Smooth muscle cell (in vitro differentiated cells): ENCODE measurements at regions not wholly inside any gene's neighbourhood (a gene's known extent, or its start where the extent isn't known, plus 50 kb on each side); places are given as distances from the start of the nearest gene placed in this dataset.

ENCODE experiments used
- DNase-seq: peaks from one replicate; lab custom pipeline; 2025; ENCODE audit not compliant: unreplicated experiment; lab: John Stamatoyannopoulos, UW
- H2AFZ ChIP-seq: fragments of 200-600 bp; sonication (generic); 2 replicates; pipeline ENCODE4 v1.6.0; 2016; ENCODE audit warnings: antibody characterized with exemption, low read depth, mild to moderate bottlenecking
- H3F3A ChIP-seq: fragments of 200-600 bp; sonication (generic); 2 replicates; pipeline ENCODE4 v1.6.0; 2017; ENCODE audit warnings: antibody characterized with exemption, low read depth
- H3K27ac ChIP-seq: fragments of 200-600 bp; sonication (generic); 2 replicates; pipeline ENCODE4 v1.5.1; 2016; ENCODE audit warnings: low read depth, mild to moderate bottlenecking
- H3K27me3 ChIP-seq: fragments of 200-600 bp; sonication (generic); 2 replicates; pipeline ENCODE4 v1.6.1; 2016; ENCODE audit warnings: low read depth, mild to moderate bottlenecking
- H3K36me3 ChIP-seq: fragments of 200-600 bp; sonication (generic); 2 replicates; pipeline ENCODE4 v1.5.1; 2016; ENCODE audit warnings: low read depth
- H3K4me1 ChIP-seq: fragments of 200-600 bp; sonication (generic); 2 replicates; pipeline ENCODE4 v1.5.1; 2016; ENCODE audit warnings: low read depth
- H3K4me2 ChIP-seq: fragments of 200-600 bp; sonication (generic); 2 replicates; pipeline ENCODE4 v1.6.0; 2016; ENCODE audit warnings: mild to moderate bottlenecking
- H3K4me3 ChIP-seq: fragments of 200-600 bp; sonication (generic); 2 replicates; pipeline ENCODE4 v1.5.1; 2016; ENCODE audit warnings: mild to moderate bottlenecking
- H3K79me2 ChIP-seq: fragments of 200-600 bp; sonication (generic); 2 replicates; pipeline ENCODE4 v1.6.0; 2016; ENCODE audit warnings: low read depth, mild to moderate bottlenecking
- H3K9ac ChIP-seq: fragments of 200-600 bp; sonication (generic); 2 replicates; pipeline ENCODE4 v1.6.0; 2016; ENCODE audit warnings: low read depth
- H3K9me3 ChIP-seq: fragments of 200-600 bp; sonication (generic); replicated peaks from 2 replicates; pipeline ENCODE4 v1.5.1; 2016; ENCODE audit warnings: low read depth
- H4K20me1 ChIP-seq: fragments of 200-600 bp; sonication (generic); 2 replicates; pipeline ENCODE4 v1.6.0; 2016; ENCODE audit warnings: low read depth
- CTCF ChIP-seq: fragments of 200-600 bp; sonication (generic); IDR thresholded peaks from 2 replicates; pipeline ENCODE4 v1.5.1; 2017; ENCODE audit warnings: borderline replicate concordance, mild to moderate bottlenecking, antibody characterized with exemption; ENCODE audit not compliant: insufficient read depth, poor library complexity, severe bottlenecking
- WGBS: methylation state at CpG from one replicate; pipeline ENCODE4 v1.1.7; 2016; ENCODE audit warnings: low lambda C conversion rate; 5-methylcytosine and 5-hydroxymethylcytosine counted together

GRCh38 chr15:46365572-46365971, 730.7 kb downstream of the SQOR start:
- Histone ChIP-seq H3K27ac (no peak overlapping the region), H3K4me2 (peak overlapping the region; percentile 10), H3K4me3 (no peak overlapping the region), H4K20me1 (no peaks in the 10 kb centered on the region), H3F3A (no peaks in the 10 kb centered on the region), H2AFZ (no peak overlapping the region), H3K36me3 (no peaks in the 10 kb centered on the region), H3K9ac (no peak overlapping the region), H3K9me3 (no peaks in the 10 kb centered on the region), H3K79me2 (no peaks in the 10 kb centered on the region), H3K27me3 (no peaks in the 10 kb centered on the region), H3K4me1 (no peaks in the 10 kb centered on the region)
- TF ChIP-seq CTCF = no peak
- WGBS = 50% methylated on average over 6 of the region's 6 CpGs
- no peak for DNase-seq

- Histone ChIP-seq H3K4me2 (no peak overlapping the region), H4K20me1 (no peaks in the 10 kb centered on the region), H3F3A (no peaks in the 10 kb centered on the region), H3K4me1 (no peaks in the 10 kb centered on the region), H3K79me2 (no peaks in the 10 kb centered on the region), H3K36me3 (no peaks in the 10 kb centered on the region), H2AFZ (no peak overlapping the region), H3K9ac (no peak overlapping the region), H3K9me3 (no peaks in the 10 kb centered on the region), H3K27ac (no peak overlapping the region), H3K27me3 (no peaks in the 10 kb centered on the region), H3K4me3 (no peak overlapping the region)
- DNase-seq = no peak
- TF ChIP-seq CTCF = no peak
- WGBS = 97% methylated on average over 2 of the region's 2 CpGs
Measured at GRCh38 chr15:46366360-46367007, 731.7 kb downstream of the SQOR start.

- H3K4me2 ChIP-seq = no peak overlapping the region
- H3K9ac ChIP-seq = no peak overlapping the region
- no peak overlapping the region for H3K27ac ChIP-seq
- no peaks in the 10 kb centered on the region for H3F3A ChIP-seq
- no peak for DNase-seq
- H3K4me3 ChIP-seq = no peak overlapping the region
- no peaks in the 10 kb centered on the region for H3K9me3 ChIP-seq
- H2AFZ ChIP-seq = no peak overlapping the region
- H3K79me2 ChIP-seq = no peaks in the 10 kb centered on the region
- WGBS = 78% methylated on average over 3 of the region's 3 CpGs
- no peaks in the 10 kb centered on the region for H3K36me3 ChIP-seq
- H3K4me1 ChIP-seq = no peaks in the 10 kb centered on the region
- no peaks in the 10 kb centered on the region for H4K20me1 ChIP-seq
- no peak for TF ChIP-seq CTCF
- H3K27me3 ChIP-seq = no peaks in the 10 kb centered on the region
Measured at GRCh38 chr15:46383978-46384377, 749.1 kb downstream of the SQOR start.

DNA sequence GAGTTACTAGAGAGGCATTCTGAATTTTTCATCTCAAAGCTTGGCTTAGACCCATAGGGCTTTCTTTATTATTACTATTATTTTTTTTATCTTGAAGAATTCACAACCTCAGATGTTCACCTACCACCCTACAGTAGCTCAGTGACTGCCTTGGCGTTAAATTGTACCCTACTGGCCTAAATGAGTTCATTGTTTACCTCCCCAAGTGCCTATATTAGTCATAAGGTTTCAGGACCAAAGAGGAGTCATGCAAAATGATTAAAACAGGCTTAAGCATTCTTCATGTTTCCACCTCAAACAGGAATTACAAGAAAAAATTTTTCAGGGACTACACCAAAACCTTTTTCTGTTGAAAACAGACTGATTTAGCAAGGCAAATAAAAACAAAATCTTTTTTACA, 751.5 kb downstream of the SQOR start:
- H3K4me3 ChIP-seq = no peak overlapping the region
- no peaks in the 10 kb centered on the region for H3K27me3 ChIP-seq
- no peaks in the 10 kb centered on the region for H3K4me1 ChIP-seq
- 52% methylated on average over 1 of the region's 1 CpG for WGBS
- H3K4me2 ChIP-seq = no peak overlapping the region
- no peaks in the 10 kb centered on the region for H4K20me1 ChIP-seq
- no peaks in the 10 kb centered on the region for H3F3A ChIP-seq
- H3K36me3 ChIP-seq = no peaks in the 10 kb centered on the region
- no peak overlapping the region for H2AFZ ChIP-seq
- no peak overlapping the region for H3K27ac ChIP-seq
- no peak for TF ChIP-seq CTCF
- H3K9ac ChIP-seq = no peak overlapping the region
- no peaks in the 10 kb centered on the region for H3K79me2 ChIP-seq
- no peak for DNase-seq
- H3K9me3 ChIP-seq = no peaks in the 10 kb centered on the region
